GM21381 (cell line): ENCODE measurements at regions not wholly inside any gene's neighbourhood (a gene's known extent, or its start where the extent isn't known, plus 50 kb on each side); places are given as distances from the start of the nearest gene placed in this dataset.
"Not testable (repeated sequence)": the region's sequence is repeated elsewhere in the genome, so short reads cannot be mapped to it uniquely, and the experiment has no call there.

ENCODE experiments used
- ATAC-seq: cut with Tn5 transposase; IDR thresholded peaks from one replicate; pipeline ENCODE4 v1.9.1; 2021; ENCODE audit warnings: mild to moderate bottlenecking, moderate library complexity; ENCODE audit not compliant: unreplicated experiment

GRCh38 chr3:127520993-127521392 is 69.5 kb downstream of the TPRA1 start:
- no peak for ATAC-seq

GRCh38 chr3:127518456-127519081 is 72.0 kb downstream of the TPRA1 start:
- ATAC-seq, result no peak

GRCh38 chr3:127512256-127512655 is 78.3 kb downstream of the TPRA1 start:
- ATAC-seq, result no peak

GRCh38 chr3:127501177-127501576 is 89.4 kb downstream of the TPRA1 start:
- no peak for ATAC-seq

DNA sequence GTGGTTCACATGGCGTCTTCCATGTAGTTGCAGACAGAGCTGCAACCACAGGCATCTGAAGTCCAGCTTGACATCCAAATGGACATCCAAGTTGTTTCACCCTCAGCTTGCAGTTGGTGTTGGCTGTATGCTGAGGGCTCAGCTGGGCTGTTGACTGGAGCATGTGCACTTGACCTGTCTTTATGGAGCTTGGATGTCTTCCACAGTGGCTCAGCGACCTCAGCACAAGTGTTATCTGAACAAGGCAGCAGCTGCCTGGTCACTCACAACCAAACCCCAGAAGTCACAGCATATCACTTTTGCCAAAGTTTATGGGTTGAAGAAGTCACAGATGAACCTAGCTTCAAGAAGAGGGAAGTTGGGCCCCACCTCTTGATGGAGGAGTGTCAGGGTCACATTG is 92.9 kb downstream of the TPRA1 start:
- no peak for ATAC-seq

DNA sequence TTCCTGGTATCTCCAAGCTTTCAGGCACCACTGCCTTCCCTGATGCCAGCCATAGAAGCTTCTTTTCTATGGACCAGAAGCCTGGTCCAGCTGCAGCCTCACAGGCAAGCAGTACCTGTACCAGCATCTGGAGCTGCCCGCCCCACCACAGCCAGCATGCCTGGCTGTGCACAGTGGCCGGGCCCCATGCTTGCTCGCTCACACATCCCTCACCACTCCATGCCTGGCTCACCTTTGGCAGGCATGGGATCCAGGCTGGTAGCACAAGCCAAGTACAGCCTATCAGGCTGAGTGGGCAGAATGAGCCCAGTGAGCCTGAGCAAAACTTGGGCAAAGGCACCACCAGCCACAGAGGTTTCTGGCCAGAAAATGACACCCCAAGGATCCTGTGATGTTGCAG is 93.4 kb downstream of the TPRA1 start:
- ATAC-seq, result no peak

DNA sequence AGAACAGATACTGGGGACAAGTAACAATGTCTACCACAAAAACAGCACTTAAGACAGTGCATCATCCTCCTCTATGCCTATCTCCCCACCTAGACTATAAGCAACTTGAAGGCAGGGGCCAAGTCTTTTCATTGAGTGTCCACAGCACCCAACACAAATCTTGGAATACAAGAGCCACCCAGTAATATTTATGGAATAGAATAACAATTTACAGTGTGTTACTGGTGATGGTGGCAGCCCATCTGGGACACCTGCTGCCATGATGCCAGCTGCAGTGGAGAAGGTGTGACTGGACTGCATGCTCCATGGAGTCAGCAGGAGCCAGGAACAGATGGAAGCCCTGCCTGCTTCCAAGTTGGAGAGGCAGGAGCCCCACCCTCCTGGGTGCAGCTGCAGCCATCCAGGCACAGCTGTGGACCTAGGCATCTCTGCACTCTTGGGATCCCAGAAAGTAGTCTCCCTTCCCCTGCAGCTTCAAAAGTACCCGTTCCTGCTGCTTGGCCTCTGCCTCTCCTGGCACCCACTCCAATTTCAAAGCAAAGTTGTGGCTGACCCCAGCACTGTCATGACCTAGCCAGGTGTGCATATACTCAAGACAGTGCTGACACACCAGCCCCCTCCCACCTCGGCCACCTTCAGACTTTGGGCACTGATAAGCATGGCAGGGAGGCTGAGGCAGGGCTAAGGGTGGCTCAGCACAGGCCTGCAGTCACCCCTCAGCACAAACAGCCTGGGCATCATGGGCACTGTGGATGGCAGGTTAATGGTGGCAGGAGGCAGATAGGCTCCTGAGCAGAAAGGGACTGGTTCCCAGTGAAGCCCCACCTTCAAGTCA is 94.5 kb downstream of the TPRA1 start:
- no peak for ATAC-seq

- ATAC-seq, result no peak
Observed at GRCh38 chr3:127493924-127494646, 96.4 kb downstream of the TPRA1 start.

GRCh38 chr3:127492426-127492825 is 98.1 kb downstream of the TPRA1 start:
- ATAC-seq, result no peak

DNA sequence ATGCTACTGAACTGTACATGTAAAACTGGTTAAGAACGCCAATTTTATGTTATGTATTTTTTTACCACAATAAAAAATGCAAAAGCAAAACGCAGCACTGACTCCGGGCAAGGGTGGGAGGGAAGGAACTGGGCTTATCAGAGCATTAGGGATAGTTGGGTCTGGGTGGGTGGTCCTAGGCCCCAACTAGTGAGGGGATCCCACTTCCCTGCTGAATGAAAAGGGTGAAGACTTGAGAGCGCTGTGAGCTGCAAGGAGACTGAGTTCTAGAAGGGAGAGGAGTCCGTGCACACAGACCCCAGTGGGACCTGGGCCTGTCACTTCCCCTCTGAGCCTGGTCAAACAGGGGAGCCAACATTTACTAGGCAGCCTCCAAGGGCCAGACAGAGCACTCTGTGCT is 98.6 kb downstream of the TPRA1 start:
- ATAC-seq, result no peak

DNA sequence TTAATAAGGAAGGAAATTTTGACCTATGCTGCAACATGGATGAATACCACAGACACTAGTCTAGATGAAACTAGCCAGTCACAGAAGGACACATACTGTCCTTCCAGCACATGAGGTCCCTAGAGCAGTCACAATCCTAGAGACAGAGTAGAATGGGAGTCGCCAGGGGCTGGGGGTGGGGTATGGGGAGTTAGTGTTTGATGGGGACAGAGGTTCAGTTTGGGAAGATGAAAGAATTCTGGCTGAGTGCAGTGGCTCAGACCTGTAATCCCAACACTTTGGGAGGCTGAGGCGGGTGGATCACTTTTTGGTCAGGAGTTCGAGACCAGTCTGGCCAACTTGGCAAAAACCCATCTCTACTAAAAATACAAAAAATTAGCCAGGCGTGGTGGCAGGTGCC is 99.2 kb downstream of the TPRA1 start:
- no peak for ATAC-seq

GRCh38 chr3:127491024-127491305 is 99.6 kb downstream of the TPRA1 start:
- ATAC-seq, result not testable (repeated sequence)

DNA sequence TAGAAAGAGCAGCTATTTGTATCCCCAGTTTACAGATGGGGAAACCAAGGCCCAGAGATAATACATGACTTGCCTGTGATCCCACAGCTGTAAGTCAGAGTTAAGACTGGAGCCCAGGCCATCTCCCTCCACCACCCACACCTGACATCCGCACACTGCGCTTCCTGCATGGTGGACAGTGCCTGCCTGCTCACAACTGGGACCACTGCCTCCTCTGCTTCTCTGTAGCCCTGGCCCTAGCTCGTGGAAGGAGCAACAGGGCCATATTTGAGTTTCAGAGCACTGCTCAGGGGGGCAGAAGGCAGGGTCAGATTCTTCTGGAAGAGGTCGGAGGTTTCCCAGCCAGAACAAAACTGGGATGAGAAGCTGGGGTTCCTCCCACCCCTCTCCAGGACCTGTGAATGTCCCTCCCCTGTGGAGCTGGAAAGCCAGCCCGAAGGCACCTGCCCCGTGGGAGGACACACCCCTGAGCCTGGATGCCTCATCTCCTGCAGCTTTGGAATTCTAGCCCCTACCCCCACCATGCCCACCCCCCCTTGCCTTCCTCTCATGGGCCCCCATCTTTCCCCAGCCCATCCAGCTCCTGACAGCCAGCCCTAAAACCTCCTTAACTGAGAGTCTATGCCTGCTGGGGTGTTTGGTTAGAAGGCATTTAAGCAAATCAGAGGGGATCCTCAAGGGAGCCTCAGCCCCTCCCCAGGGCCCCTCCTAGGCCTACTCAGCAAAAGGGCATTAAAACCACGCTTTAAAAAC is 100.1 kb downstream of the TPRA1 start:
- no peak for ATAC-seq

GRCh38 chr3:127489357-127489756 is 101.2 kb downstream of the TPRA1 start:
- no peak for ATAC-seq

DNA sequence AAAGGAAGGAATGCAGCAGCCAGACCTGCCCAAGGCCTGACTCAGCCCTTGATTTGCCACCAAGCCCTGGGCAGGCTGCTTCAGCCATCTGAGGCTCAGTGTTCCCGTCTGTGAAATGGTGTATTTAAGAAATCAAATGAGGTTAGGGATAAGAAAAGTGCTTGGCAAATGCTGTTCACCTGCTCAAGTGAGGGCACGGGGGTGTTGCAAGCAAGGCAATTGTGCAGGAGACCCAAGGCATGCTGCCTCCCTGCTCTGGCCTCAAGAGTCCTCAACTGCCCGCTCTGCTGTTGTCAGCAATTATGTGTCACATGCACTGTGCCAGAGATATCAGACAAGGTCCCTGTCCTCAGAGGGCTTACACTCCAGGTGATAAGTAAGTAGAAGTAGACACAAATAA is 101.8 kb downstream of the TPRA1 start:
- ATAC-seq, result no peak

- no peak for ATAC-seq
Observed at GRCh38 chr3:127488141-127488672, 102.3 kb downstream of the TPRA1 start.

DNA sequence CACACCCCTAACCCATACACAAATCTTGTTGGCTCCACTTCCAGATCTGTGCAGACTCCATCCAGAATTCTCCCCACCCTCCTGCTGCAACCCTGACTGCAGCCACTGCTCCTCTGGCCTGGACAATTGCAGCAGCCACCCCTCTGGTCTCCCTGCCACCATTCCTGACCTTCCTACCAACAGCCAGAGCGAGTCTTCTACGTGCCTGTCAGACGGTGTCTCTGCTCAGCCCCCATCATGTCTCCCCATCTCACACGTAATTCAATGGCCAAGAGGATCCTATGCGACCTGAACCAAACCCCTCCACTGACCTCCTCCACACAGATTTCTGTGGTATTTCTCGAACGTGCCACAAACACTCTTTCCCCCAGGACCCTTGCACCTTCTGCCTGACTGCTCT is 103.3 kb downstream of the TPRA1 start:
- ATAC-seq, result no peak

DNA sequence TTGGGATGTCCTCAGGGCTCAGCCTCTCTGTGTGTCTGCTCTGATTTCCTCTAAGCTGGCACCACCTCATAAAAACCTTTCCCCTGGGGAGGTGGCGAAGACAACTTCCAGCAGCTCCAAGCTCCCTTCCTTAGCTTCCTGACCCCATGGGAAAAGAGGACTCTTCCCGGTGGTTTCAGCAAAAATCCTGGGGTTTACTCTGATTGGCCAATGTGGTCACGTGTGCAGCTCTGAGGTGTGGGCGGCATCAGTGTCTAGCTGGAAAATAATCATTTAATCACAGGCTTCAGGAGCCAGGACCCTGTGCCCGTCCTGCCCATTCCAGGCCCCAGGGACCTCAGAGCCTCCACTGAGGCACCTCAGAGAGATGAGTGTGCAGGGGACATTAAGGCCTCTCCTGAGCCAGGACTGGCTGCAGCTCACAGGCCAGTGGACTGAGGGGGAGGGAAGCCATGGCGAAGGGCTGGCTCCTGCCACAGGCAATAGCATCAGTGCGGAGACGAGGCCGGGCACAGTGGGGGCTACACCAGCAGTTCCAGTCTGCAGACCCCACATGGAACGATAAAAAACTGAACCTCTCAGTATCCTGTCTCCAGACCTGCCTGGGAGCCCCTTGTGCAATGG is 104.1 kb downstream of the TPRA1 start:
- ATAC-seq, result no peak

GRCh38 chr3:127485396-127486170 is 105.0 kb downstream of the TPRA1 start:
- no peak for ATAC-seq
